Endothelial cell of umbilical vein (primary cell): ENCODE measurements at regions not wholly inside any gene's neighbourhood (a gene's known extent, or its start where the extent isn't known, plus 50 kb on each side); places are given as distances from the start of the nearest gene placed in this dataset.

ENCODE experiments used
- BruUV-seq: library from RNA; stranded (reverse); fragments of 400-500 nt; replicated peaks from 2 replicates; lab custom pipeline; 2021; lab: Mats Ljungman, UMichigan
- CTCF ChIA-PET: fragments of 300-600, 350-600 bp; sonication (Branson Sonifier 250); formaldehyde crosslinking; loops from one replicate; lab custom pipeline; 2021; ENCODE audit warnings: antibody characterized with exemption, inconsistent platforms; lab: Charles Lee
- POLR2A ChIA-PET: fragments of 300-600, 350-600 bp; sonication (Branson Sonifier 250); formaldehyde crosslinking; loops from one replicate; lab custom pipeline; 2021; ENCODE audit warnings: antibody characterized with exemption, inconsistent platforms; lab: Charles Lee
- DNase-seq: peaks from one replicate; pipeline ENCODE4 v3.0.0-alpha.2; 2011; ENCODE audit warnings: low read depth, low spot score
- FAIRE-seq: peaks from 2 replicates; lab custom pipeline; 2011; peaks lifted over from hg19 to GRCh38; lab: Jason Lieb, UNC
- H2AFZ ChIP-seq: 2 replicates; pipeline ENCODE4 v1.6.0; 2012; ENCODE audit warnings: low read depth, low read length, control low read depth, inconsistent platforms
- H3K27ac ChIP-seq: 2 replicates; pipeline ENCODE4 v1.5.1; 2011; ENCODE audit warnings: low read depth, mild to moderate bottlenecking, control low read depth, low read length, moderate library complexity; ENCODE audit not compliant: insufficient read depth
- H3K27me3 ChIP-seq, 2 experiments: 2 replicates each; pipeline versions ENCODE4 v1.6.0 to v1.6.1; 2011; ENCODE audit warnings: low read length in 2 of 2, mixed read lengths in 1 of 2; ENCODE audit not compliant: control insufficient read depth in 2 of 2, insufficient read depth in 2 of 2
- H3K36me3 ChIP-seq, 2 experiments: 2 replicates in 1 of 2; 3 replicates in 1 of 2; pipeline ENCODE4 v1.5.1; 2011; ENCODE audit warnings: low read length in 2 of 2, mild to moderate bottlenecking in 1 of 2, moderate library complexity in 1 of 2; ENCODE audit not compliant: control insufficient read depth in 2 of 2, insufficient read depth in 2 of 2; ENCODE audit errors: extremely low read depth in 1 of 2
- H3K4me1 ChIP-seq: 3 replicates; pipeline ENCODE4 v1.5.1; 2011; ENCODE audit warnings: mild to moderate bottlenecking, low read length; ENCODE audit not compliant: control insufficient read depth, insufficient read depth; ENCODE audit errors: extremely low read depth
- H3K4me2 ChIP-seq: 2 replicates; pipeline ENCODE4 v1.6.1; 2011; ENCODE audit warnings: low read length, control low read depth, mixed read lengths; ENCODE audit not compliant: insufficient read depth
- H3K4me3 ChIP-seq, 3 experiments: fragments of 200-600 bp in 1 of 3; sonication (generic), shearing (Covaris generic) in 1 of 3; replicated peaks in 1 of 3; 2 replicates each; pipeline ENCODE4 v1.5.1; 2011 to 2016; ENCODE audit warnings: control low read depth in 3 of 3, low read length in 3 of 3, mild to moderate bottlenecking in 2 of 3, inconsistent platforms in 1 of 3, low read depth in 1 of 3, moderate library complexity in 1 of 3; ENCODE audit not compliant: insufficient read depth in 1 of 3
- H3K79me2 ChIP-seq: 2 replicates; pipeline ENCODE4 v1.6.0; 2012; ENCODE audit warnings: low read length, inconsistent platforms; ENCODE audit not compliant: control insufficient read depth, insufficient read depth
- H3K9ac ChIP-seq: replicated peaks from 2 replicates; pipeline ENCODE3; 2011; ENCODE audit warnings: low read length, control low read depth; ENCODE audit not compliant: insufficient read depth; ENCODE audit errors: extremely low read depth
- H3K9me1 ChIP-seq: replicated peaks from 3 replicates; pipeline ENCODE4 v1.6.0; 2011; ENCODE audit warnings: mild to moderate bottlenecking, low read length; ENCODE audit not compliant: control insufficient read depth, insufficient read depth; ENCODE audit errors: extremely low read depth
- H3K9me3 ChIP-seq: replicated peaks from 2 replicates; pipeline ENCODE4 v1.5.1; 2012; ENCODE audit warnings: low read length, inconsistent platforms; ENCODE audit not compliant: control insufficient read depth, insufficient read depth
- H4K20me1 ChIP-seq: replicated peaks from 2 replicates; pipeline ENCODE3; 2011; ENCODE audit warnings: mild to moderate bottlenecking, low read length; ENCODE audit not compliant: control insufficient read depth, insufficient read depth; ENCODE audit errors: extremely low read depth
- CTCF ChIP-seq, 2 donors: IDR thresholded peaks; 1 replicate in 1 of 2; 2 replicates in 1 of 2; pipeline ENCODE4 v1.5.1; 2011; ENCODE audit warnings: low read length in 2 of 2, mild to moderate bottlenecking in 2 of 2, moderate library complexity in 2 of 2, control low read depth in 1 of 2, inconsistent platforms in 1 of 2, low read depth in 1 of 2; ENCODE audit not compliant: insufficient read depth in 1 of 2; ENCODE audit errors: extremely low read depth in 1 of 2
- EZH2 ChIP-seq: IDR thresholded peaks from 2 replicates; pipeline ENCODE4 v1.6.1; 2012; ENCODE audit warnings: borderline replicate concordance, low read depth, mild to moderate bottlenecking, moderate library complexity, low read length, inconsistent platforms; ENCODE audit not compliant: severe bottlenecking
- FOS ChIP-seq: IDR thresholded peaks from 2 replicates; pipeline ENCODE4 v1.6.1; 2011; ENCODE audit warnings: mild to moderate bottlenecking, low read length, moderate library complexity, borderline replicate concordance; ENCODE audit not compliant: insufficient read depth
- GATA2 ChIP-seq: IDR thresholded peaks from 2 replicates; pipeline ENCODE4 v1.7.0; 2011; ENCODE audit warnings: low read depth, mild to moderate bottlenecking, moderate library complexity, mixed read lengths, low read length; ENCODE audit not compliant: insufficient read length, insufficient read depth
- JUN ChIP-seq: IDR thresholded peaks from 2 replicates; pipeline ENCODE4 v1.6.1; 2011; ENCODE audit warnings: borderline replicate concordance, low read depth; ENCODE audit not compliant: insufficient read length, insufficient read depth
- MAX ChIP-seq: IDR thresholded peaks from 2 replicates; pipeline ENCODE4 v1.6.1; 2011; ENCODE audit not compliant: insufficient read depth, insufficient read length
- MYC ChIP-seq: IDR thresholded peaks from one replicate; pipeline ENCODE4 v1.6.1; 2011; ENCODE audit warnings: mild to moderate bottlenecking, low read depth, low read length
- POLR2A ChIP-seq: IDR thresholded peaks from 2 replicates; pipeline ENCODE4 v1.6.1; 2012; ENCODE audit warnings: low read depth, mild to moderate bottlenecking, control low read depth, low read length
- POLR2AphosphoS5 ChIP-seq: IDR thresholded peaks from 2 replicates; pipeline ENCODE4 v1.6.1; 2012; ENCODE audit warnings: low read depth, mild to moderate bottlenecking, control low read depth, low read length, moderate library complexity; ENCODE audit not compliant: insufficient read depth
- dilution Hi-C: fragments of 300-500 bp; cut with MboI; formaldehyde crosslinking; loops from one replicate; pipeline ENCODE4 v1.15.0; 2019; ENCODE audit warnings: low sequenced_read_pairs; ENCODE audit not compliant: extremely low pct_ligation_motif_present
- intact Hi-C: fragments of 100-400 bp; cut with micrococcal nuclease; formaldehyde crosslinking; loops from one replicate; pipeline ENCODE4 v1.10.0; 2022

- TF ChIP-seq POLR2AphosphoS5 (no peak), GATA2 (no peak), MYC (no peak), JUN (no peak), POLR2A (no peak), FOS (no peak), EZH2 (no peak), MAX (no peak), CTCF (IDR thresholded peaks at IDR 0.05; ENCODE audit: extremely low read depth in 1 of 2, insufficient read depth in 1 of 2, low read depth in 1 of 2, low read length in 2 of 2) (no peak)
- CTCF ChIA-PET = interaction anchor here (2.0 to 2.6 kb wide), 2 partner anchors 15 to 82 kb away, joined by 6 to 7 read pairs; no protein-coding TSS in a partner anchor
Measured at GRCh38 chr3:184453296-184453695, 73.4 kb downstream of the CHRD start.

More at GRCh38 chr3:184453296-184453695, 73.4 kb downstream of the CHRD start:
- no peaks in the 10 kb centered on the region for H3K27me3 ChIP-seq
- no peaks in the 10 kb centered on the region for H3K36me3 ChIP-seq
- H4K20me1 ChIP-seq = no peaks in the 10 kb centered on the region
- POLR2A ChIA-PET = no interaction called here
- H3K9me1 ChIP-seq = no peaks in the 10 kb centered on the region
- dilution Hi-C loops (no loop called here), intact Hi-C loops (no loop called here)
- no TSS peak for BruUV-seq
- H3K79me2 ChIP-seq = no peaks in the 10 kb centered on the region
- no peak overlapping the region for H3K27ac ChIP-seq
- FAIRE-seq (no peak), DNase-seq (no peak)
- no peak overlapping the region for H3K9ac ChIP-seq
- peaks cover 14% of the 10 kb centered on the region for H3K4me1 ChIP-seq
- H2AFZ ChIP-seq = no peak overlapping the region
- H3K9me3 ChIP-seq = no peaks in the 10 kb centered on the region
- H3K4me3 ChIP-seq = no peak overlapping the region
- H3K4me2 ChIP-seq = no peak overlapping the region
